HG03442 (cell line): ENCODE measurements at regions not wholly inside any gene's neighbourhood (a gene's known extent, or its start where the extent isn't known, plus 50 kb on each side); places are given as distances from the start of the nearest gene placed in this dataset.
"Not testable (repeated sequence)": the region's sequence is repeated elsewhere in the genome, so short reads cannot be mapped to it uniquely, and the experiment has no call there.

ENCODE experiments used
- ATAC-seq: cut with Tn5 transposase; IDR thresholded peaks from one replicate; pipeline ENCODE4 v1.9.1; 2021; ENCODE audit warnings: mild to moderate bottlenecking, moderate library complexity; ENCODE audit not compliant: unreplicated experiment

DNA sequence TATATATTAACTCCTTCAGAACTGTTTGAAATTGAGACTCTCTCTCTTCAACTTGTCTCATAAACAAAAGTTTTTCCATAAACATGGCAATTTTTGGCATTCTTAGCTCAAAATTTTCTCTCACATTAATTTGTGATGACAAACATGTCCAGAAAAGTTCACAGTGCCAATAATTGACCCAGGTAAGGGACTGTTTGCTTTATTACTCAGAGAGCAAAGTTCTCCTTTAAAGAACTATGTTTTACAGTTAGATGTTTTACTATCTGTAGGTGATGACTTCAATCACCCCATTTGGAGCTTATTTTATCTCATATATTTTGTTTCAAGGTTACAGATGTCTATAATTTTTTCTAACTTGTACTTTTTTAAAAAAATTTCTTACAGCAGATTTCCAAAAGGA is 855.6 kb downstream of the SLC16A7 start:
- ATAC-seq: no peak

DNA sequence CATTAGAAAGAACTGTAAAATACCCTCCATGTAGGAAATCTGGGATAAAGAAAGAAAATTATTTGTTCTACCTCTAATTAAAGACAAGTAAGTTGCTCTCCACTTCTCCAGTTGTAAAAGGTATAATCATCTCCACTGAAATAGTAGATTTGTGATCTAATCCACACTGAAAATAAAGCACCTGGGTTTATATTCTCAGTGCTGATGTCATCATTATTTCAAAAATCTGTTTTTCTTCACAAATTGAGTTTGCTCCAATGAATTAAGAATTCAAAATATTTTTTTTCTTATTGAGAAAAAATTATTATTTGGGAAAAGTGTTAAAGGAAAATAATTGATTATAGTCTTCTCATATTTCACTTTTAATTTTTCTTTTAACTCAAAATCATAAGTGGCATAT is 869.2 kb downstream of the SLC16A7 start:
- ATAC-seq: no peak

DNA sequence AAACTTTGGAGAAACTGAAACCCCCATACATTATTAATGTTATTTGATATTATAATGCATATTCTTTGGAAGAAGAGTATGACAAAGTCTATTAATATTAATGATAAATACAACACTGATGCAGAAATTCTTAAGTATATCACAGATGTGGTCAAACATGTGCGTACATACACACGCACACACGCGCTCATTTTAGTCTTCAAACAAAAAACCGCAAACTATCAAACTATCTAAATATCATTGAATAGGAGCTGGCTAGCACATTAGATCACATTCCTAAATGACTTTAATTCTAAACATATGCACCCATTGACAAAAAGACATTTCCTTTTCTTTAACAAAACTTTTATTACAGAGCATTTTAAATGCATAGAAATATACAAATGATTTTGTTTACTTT is 872.7 kb downstream of the SLC16A7 start:
- no peak for ATAC-seq

DNA sequence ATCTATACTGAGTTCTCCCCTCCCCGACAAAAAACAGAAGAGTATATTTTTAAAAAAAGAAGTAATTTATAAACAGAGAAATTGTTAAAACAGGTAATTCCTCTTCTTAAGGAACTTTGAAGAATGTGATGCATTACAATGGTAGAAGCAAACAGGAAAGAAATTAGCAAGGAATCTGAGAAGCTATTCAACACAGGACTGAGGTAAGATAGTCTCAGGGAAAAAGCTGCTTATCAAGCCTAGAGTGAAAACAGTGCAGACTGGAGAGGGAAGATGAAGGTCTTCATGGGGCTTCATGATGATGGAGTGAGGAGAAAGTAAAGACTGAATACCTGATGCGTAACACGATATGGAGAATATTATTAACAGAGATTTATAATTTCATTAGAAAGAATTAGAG is 880.0 kb downstream of the SLC16A7 start:
- ATAC-seq: no peak

DNA sequence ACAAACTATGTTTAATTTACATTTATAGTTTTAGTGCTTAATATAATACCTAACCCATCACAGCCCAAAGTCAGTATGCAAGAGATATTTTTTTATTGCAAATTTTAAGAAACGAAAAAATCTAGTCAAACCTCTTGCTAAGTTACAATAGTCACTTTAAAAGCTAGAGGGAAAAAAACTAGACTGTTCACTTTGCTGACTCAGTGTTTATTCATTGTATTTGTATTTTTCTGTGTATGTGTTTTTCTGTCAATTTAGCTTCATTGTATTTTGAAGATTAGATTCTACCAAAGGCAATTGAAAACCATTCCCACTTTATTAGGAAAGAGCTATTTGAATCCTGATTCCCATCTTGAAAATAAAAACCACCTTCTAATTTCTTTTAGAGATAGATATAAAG is 891.5 kb downstream of the SLC16A7 start:
- ATAC-seq: no peak

DNA sequence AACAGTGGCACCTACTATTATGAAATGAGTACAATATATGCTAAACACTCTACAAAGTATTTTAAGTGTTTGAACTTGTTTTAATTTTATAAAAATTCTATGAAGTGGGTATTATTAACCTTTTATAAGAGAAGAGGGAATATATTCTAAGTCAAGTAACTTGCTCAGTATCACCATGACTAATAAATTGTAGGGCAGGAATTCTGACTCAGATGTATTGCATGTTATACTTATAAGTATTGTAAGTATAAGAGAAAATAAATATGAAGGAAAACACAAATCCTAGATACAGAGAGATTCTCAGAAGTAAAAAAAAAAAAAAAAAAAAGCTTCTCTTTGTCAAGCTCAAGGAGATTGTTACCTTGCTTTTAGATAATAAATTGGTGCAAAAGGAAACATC is 893.2 kb downstream of the SLC16A7 start:
- ATAC-seq: no peak

DNA sequence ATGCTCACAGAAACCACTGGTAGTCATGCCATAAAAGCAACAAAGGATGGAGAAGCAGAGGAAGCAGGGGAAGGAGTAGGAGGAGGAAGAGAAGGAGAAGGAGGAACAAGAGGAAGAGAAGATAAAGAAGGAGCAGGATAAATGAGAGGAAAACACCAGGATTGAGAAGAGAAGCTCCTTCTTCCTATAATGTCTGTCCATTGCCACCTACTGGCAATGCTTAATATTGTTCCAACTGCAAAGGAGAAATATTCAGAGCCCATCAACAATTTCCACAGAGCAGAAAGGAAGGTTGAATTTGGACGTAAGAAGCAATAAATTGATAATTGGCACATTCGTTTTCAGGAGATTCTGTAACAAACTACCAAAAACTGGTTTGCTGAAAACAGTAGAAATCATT is 898.4 kb downstream of the SLC16A7 start:
- no peak for ATAC-seq

DNA sequence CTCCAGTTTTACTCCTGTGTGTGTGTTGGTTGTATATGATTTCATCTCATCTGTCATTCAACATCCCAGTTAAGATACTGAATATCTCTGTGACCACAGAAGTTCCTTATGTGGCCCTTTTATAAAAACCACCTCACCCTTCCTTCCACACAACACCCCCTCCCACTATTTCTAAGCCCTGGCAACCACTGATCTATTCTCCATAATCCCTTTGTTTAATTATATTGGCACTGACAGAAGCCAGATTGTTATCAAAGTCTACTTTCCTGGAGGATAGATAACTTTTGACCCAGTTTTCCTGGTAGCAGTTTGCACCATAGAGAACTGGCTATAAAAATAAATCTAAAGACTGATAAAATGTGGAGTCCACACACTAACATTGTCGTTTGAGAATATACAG is 902.8 kb downstream of the SLC16A7 start:
- ATAC-seq: no peak

DNA sequence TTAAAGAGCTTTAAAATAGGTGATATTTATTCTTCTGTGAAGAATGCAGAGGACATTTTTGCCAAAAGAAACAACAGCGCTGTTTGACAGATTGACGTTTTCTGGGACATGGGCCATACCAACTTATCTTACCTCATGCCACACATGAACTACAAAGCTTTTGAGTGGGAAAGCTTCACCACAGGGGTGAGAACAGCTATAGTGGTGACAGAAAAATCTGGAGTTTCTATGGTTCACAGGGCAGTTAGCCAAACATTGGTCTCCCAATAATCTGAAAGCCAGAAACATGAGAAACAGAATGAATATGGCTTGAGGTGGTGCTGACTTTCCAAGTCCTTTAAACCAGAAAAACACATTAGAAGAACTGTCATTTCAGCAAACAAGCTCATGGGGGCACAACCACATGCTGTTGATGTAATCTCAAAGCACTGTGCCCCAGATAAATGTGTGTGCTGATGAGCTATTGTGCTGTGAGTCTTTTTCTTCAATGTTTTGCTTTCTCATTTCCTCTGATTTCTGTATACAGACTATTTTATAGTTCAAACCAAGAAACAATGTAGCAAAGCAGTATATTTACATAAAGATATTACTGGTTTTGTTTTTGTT is 905.4 kb downstream of the SLC16A7 start:
- no peak for ATAC-seq

DNA sequence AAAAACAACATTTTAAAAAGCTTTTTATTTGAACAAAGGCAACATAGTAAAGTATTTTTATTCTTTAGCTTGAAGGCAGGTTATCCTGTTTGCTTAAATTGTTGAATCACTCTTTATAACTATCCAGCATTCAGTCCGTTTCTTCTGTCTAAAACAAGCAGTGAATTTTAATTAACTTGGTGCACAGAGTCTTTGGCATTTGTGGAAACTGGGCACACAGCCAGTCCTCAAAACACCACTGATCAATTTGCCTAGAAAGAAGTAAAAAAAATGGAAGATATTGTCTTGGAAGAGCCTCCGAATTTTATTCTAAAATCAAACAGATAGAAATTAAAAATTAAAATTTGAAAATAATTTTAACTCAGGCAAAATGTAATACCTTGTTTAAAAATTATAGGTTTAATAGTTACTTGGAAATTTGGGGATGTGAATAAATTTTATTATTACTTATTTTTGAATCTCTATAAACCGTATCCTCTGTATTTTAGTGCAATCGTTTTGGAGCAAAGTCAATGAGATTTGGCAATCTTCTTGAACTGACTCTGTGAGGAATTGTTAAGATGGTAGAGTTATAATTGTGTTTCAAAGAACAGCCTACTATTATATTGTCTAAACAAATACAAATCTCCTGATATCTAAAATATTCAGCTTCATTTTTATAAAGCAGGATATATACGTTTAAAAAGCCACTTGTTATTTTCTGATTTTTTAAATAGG is 927.0 kb downstream of the SLC16A7 start:
- ATAC-seq: no peak

DNA sequence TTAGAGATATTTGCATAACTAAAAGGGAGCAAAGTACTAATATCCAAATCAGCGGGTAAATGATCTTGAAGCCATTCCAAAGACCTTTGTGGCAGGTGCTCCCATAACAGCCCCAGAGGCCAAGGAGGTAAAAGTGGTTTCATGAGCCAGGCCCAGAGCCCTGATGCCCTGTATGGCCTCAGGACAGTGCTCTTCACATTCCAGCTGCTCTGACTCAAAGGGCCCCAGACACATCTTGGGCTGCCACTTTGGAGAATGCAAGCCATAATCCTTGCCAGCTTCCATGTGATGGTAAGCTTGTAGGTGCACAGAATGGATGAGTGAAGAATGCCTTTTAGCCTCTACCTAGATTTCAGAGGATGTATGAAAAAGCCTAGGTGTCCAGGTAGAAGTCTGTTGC is 933.4 kb downstream of the SLC16A7 start:
- ATAC-seq: no peak

DNA sequence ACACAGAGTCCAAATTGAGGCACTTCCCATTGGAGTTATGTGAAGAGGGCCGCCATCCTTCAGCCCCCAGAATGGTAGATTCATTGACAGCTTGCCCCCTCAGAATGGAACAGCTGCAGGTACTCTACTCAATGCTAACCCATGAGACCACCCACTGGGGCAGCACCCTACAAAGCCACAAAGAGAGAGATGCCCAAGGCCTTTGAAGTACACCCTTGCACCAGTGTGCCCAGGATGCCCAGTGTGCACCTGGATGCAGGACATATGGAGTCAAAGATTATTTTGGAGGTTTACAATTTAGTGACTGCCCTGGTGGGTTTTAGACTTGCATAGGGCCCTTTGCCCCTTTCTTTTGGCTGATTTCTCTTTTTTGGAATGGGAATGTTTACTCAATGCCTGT is 933.9 kb downstream of the SLC16A7 start:
- ATAC-seq: no peak

DNA sequence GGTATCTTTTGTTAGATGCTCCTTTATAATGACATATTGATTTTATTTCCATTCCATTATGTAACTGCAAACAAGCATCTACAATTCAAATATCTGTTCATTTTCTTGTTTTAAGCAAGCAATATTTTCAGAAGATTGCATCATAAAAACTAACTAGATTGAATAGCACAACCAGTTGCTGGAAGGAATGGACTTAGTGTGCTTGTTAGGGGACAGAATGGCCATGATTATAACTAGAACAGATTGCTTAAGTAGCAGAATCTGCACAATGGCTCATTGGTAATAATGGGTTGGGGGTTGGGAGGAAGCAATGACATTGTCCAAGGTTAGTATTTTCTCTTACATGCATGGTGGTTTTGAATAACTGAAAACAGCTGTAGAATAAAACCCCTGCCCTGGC is 939.5 kb downstream of the SLC16A7 start:
- ATAC-seq: no peak

DNA sequence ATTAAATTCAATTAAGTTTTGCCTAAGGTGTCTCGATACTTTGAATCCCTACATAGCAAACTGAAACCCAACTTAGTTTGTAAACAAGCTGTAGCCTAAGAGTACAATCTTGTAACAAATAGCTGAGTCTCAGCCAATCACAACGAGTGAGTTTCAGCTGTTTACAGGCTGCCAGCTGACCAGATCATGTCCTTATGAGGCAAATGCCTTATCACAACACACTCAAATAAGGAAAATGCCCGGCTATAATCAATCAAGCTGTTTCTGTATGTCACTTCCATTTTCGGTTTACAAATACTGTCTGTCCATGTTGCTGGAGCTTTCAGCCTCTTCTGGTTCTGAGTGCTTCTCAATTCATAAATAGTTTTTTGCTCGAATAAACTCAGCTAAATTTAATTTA is 943.8 kb downstream of the SLC16A7 start:
- no peak for ATAC-seq

DNA sequence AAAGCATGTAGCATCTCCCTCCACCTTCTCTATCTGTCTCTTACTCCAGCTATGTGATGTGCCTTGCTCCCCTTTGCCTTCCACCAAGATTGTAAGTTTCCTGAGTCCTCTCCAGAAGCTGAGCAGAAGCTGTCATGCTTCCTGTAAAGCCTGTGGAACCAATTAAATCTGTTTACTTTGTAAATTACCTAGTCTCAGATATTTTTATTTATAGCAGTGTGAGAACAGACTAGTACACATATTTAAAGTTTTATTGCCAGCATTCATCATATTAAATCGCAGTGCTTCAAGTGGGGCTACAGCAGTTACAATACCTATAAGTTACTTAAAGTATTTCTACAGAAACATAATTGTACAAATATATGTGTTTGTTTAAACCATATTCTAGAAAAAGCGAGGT is 973.1 kb downstream of the SLC16A7 start:
- ATAC-seq: no peak

DNA sequence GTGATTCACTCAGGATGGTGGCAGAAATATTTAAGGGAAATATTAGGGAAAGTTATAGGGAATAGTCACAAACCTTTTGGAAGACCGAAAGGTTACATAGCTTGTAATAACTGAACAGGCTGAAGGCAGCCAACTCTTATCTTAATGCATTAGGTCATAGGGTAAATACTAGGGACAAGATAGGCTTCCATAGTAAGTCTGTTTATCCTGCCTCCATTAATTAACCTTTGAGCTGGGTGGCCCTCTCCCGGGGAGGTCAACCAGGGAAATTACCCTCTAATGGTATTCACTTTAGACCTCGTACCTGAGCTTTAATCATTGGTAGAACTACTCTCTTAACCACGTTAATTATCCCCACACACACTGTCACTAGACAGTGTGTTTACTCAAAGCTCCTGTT is 981.8 kb downstream of the SLC16A7 start:
- ATAC-seq: no peak

DNA sequence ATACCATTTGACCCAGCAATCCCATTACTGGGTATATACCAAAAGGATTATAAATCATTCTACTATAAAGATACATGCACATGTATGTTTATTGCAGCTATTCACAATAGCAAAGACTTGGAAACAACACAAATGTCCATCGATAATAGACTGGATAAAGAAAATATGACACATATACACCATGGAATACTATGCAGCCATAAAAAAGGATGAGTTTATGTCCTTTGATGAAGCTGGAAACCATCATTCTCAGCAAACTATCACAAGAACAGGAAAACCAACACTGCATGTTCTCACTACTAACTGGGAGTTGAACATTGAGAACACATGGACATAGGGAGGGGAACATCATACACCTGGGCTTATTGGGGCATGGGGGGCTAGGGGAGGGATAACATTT is 991.8 kb downstream of the SLC16A7 start:
- not testable (repeated sequence) for ATAC-seq

DNA sequence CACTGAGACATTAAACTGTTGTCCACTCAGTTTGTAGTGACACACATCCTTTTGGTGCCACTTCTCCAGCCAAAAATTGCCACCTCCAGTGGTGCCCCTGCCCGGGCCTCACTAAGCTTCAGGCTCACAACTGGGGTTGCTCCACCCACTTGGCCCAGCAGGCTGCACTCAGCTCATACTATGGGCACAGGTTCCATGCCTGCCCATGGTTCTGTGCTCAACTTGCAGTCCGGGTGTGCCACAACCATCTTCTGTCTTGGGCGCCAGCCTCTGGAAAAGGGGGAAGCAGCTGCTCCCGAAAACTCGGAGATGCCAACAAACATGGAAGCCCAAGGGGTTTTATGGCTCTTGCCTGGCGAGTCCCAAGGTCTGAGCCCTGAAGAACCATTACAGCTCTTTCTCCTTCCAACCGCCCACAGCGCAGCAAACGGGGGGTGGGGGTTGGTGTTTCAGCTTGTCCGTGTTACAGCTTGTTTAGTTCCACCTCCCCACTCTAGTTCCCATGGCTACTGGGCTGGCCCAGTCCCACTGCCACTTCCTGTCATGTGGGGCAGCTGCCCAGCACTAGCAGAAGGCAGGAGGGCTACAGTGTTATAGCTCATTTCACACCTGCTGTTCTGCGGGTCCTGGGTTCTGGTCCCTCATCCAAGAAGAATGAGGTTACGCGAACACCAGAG is 998.3 kb downstream of the SLC16A7 start:
- ATAC-seq: no peak

DNA sequence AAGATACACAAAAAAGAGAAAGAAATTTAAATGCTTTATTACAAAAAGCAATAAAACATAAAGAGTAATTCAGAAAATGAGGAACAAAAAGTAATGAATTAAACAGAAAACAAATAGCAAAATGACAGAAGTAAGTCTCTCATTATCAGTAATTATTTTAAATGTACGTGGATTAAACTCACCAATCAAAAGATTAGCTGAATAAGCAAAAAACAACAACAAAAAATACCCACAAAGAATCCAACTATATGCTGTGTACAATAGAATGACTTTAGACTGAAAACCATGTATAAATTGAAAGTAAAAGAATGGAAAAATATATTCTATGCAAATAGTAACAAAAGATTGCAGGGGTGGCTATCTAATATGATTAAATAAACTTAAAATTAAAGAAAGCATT is 1006.8 kb downstream of the SLC16A7 start:
- no peak for ATAC-seq

DNA sequence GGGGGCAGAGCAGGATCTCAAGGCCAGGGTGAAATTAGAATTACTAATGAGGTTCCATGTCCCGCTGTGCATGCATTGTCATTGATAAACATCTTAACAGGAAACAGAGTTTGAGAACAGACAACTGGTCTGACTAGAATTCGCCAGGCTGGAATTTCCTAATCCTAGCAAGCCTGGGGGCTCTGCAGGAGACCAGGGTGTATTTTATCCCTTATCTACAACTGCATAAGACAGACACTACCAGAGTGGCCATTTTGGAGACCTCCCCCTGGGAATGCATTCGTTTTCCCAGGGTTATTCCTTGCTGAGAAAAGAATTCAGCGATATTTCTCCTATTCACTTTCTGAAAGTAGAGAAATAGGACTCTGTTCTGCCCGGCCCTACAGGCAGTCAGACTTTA is 1007.6 kb downstream of the SLC16A7 start:
- ATAC-seq: not testable (repeated sequence)

DNA sequence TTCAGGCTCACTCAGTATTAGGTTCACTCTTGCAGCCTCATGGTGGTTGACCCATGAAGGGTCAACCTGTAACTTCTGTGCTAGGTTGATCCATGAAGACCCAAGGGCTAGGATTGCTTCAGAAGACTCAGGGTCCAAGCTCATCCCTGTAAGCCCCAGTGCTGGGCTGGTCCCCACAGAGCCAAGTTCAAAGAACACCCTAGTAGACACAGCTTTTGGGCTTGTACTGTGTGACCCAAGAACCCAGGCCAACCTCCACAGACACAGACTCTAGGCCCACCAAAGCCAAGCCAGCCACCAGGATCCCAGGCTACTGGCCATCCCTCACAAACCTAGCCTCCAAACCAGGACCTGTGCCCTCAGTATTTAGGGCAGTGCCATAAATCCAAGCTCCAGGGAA is 1020.6 kb downstream of the SLC16A7 start:
- ATAC-seq: no peak

DNA sequence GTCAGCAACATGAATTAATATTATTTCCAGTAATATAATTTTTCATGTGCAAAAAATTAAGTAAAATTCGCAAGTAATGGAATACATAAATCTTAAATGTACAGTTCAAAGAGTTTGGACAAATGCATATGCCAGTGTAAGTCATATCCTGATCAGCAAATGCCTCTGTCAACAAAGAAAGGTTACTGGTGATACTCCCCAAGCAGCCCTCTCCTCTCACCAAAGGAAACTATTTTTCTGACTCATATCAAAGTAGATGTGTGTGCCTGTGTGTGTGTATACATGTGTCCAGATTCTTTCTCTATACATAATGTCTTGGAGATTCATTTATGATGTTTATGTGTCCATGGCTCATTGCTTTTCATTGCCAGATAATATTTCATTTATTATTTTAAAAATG is 1035.0 kb downstream of the SLC16A7 start:
- no peak for ATAC-seq
